Stimulated activated effector memory CD8-positive, alpha-beta T cell treated with anti-CD3 and anti-CD28 coated beads, Interleukin-12 subunit alpha, Interleukin-12 subunit beta, amount 100 ng/mL, for 72 hours (primary cell): ENCODE measurements at regions not wholly inside any gene's neighbourhood (a gene's known extent, or its start where the extent isn't known, plus 50 kb on each side); places are given as distances from the start of the nearest gene placed in this dataset.

ENCODE experiments used
- ATAC-seq: fragments of 150-1000 bp; cut with Tn5 transposase; 2 replicates; pipeline ENCODE4 v1.10.0; 2021
- DNase-seq, 2 donors: peaks; one replicate each; pipeline ENCODE4 v3.0.0; 2021 to 2022; ENCODE audit warnings: low spot score in 2 of 2
- H3K27ac Mint-ChIP-seq: one replicate; pipeline ENCODE4 v1.8.0; 2022; ENCODE audit warnings: mild to moderate bottlenecking, mixed read lengths
- H3K36me3 Mint-ChIP-seq: one replicate; pipeline ENCODE4 v1.8.0; 2022; ENCODE audit warnings: mild to moderate bottlenecking, mixed read lengths
- H3K4me1 Mint-ChIP-seq: one replicate; pipeline ENCODE4 v1.8.0; 2022; ENCODE audit warnings: mixed read lengths
- H3K4me3 Mint-ChIP-seq: one replicate; pipeline ENCODE4 v1.8.0; 2022; ENCODE audit warnings: mild to moderate bottlenecking, mixed read lengths
- H3K9me3 Mint-ChIP-seq: one replicate; pipeline ENCODE4 v1.8.0; 2022; ENCODE audit warnings: mixed read lengths

DNA sequence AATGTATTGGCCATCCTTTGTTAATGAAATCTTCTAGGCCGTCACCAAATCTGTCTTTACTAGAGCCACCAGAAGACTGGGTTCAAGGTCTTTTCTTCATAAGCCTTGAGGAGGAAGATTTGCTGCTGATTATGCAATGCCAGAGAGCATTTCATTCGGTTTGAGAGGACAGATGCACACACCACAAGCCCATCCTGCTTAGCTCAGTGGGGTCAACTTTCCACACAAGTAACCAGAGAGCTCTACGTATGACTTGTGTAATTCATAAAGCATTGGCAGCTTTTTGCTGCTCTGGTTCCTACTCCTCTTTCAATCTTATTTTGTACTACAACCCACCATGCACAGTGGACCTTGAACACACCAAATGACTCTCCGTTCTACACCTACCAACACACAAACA, 106.9 kb downstream of the OSR1 start:
- DNase-seq = no peak
- no peak overlapping the region for H3K4me3 Mint-ChIP-seq
- no peaks in the 10 kb centered on the region for H3K4me1 Mint-ChIP-seq
- no peak for ATAC-seq
- H3K36me3 Mint-ChIP-seq = no peaks in the 10 kb centered on the region
- H3K9me3 Mint-ChIP-seq = peaks cover 2% of the 10 kb centered on the region
- H3K27ac Mint-ChIP-seq = no peak overlapping the region

DNA sequence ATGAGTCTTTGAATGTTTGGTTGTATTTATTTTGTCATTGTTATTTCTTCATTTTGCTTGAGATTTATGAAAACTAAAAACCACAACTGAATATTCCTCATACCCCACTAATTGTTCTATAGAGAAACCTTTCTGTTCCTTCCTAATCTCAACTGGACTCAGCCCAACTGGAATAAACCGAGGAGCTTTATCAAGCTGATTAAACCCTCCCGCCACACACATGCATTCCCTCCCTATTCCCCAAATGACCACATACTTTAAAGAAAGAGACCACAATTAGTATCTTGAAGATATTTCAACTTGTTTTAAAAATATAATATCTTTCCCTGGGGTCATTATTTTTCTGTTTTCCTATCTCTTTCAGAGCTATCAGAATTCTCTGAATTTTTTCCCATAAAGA, 107.5 kb downstream of the OSR1 start:
- H3K9me3 Mint-ChIP-seq = peaks cover 2% of the 10 kb centered on the region
- H3K36me3 Mint-ChIP-seq = no peaks in the 10 kb centered on the region
- no peak for ATAC-seq
- H3K27ac Mint-ChIP-seq = no peak overlapping the region
- H3K4me1 Mint-ChIP-seq = no peaks in the 10 kb centered on the region
- DNase-seq = no peak
- H3K4me3 Mint-ChIP-seq = no peak overlapping the region

DNA sequence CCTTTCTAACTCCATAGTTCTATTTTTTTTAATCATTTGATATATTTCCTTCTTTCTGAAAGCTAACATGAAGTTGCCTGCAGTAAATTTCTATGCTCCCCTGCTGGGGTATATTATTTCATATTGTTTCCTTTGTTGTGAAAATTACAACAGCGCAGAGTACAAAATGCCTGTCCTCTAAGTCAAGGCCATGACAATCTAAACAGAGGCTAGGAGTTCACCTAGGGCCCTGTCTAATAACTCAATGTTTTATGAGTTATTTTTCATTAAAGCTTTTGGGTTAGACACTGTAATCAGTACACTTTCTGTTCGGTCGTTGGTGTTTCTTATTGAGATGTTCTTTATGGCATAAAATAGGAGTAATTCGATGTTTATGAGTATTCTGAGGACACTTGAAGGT, 111.2 kb downstream of the OSR1 start:
- Mint-ChIP-seq H3K4me3 (no peak overlapping the region), H3K4me1 (no peaks in the 10 kb centered on the region), H3K27ac (no peak overlapping the region), H3K9me3 (no peaks in the 10 kb centered on the region), H3K36me3 (no peaks in the 10 kb centered on the region)
- ATAC-seq = no peak
- DNase-seq = no peak

DNA sequence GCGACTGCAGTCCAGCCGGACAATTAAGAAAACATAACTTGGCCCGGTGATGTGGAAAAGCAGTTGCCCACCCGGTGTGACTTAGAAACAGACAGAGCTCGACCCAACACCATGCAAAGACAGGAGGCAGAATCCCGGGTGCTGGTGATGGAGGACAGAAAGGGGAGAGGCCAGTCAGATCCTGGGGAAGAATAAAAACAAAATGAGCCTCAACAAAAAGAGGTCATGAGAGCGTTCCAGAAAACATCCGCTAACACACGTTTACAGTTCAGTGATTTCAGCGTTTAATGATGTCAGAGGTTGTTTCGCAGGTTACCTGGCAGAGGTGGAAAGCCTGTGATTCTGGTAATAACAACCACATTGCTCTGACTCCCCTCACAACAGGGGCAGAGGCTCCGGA, 111.9 kb downstream of the OSR1 start:
- H3K4me1 Mint-ChIP-seq = no peaks in the 10 kb centered on the region
- no peaks in the 10 kb centered on the region for H3K9me3 Mint-ChIP-seq
- no peak for DNase-seq
- no peak overlapping the region for H3K27ac Mint-ChIP-seq
- H3K36me3 Mint-ChIP-seq = no peaks in the 10 kb centered on the region
- no peak for ATAC-seq
- H3K4me3 Mint-ChIP-seq = no peak overlapping the region

DNA sequence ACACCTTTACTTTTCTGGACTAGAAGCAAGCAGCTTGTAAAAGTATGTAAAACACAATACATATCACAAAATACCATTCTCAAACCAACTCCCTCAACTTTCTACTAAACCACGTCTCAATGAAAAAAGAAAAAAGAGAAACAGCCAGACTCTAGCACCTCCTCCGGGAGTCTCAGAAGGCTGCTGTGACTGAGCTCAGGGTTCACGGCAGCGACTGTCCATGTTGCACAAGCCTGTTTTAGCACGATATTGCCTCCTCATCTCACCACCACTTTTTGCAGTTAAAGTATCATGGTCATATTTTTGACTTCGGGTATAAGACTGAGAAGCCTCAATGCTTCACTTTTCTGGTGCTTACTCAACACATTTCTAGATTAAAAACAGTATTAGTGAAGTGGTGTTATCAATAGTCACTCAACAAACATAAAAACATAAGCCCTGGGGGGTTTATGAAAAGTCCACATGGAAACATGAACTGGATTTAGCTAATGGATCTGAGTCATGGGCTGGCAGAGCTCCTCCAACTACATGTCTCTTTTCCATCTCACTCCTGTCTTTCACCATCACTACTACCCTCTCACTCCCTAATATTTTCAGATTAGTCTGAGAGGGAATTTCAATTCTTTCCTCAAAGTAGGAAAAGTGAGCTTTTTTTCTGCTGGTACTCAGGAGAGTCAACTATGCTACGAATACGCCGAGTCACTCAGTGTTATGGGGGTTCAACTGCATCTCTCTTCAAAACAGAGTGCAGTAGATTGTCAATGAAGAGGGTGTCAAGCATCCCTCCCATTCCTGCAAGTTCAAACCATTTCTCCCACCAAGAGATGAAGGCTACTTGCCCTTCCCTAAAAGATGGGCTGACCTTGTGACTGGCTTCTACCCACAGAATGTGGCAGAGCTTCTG, 113.7 kb downstream of the OSR1 start:
- DNase-seq = no peak
- Mint-ChIP-seq H3K27ac (no peak overlapping the region), H3K36me3 (no peaks in the 10 kb centered on the region), H3K9me3 (no peaks in the 10 kb centered on the region), H3K4me3 (no peak overlapping the region), H3K4me1 (no peaks in the 10 kb centered on the region)
- ATAC-seq = no peak

DNA sequence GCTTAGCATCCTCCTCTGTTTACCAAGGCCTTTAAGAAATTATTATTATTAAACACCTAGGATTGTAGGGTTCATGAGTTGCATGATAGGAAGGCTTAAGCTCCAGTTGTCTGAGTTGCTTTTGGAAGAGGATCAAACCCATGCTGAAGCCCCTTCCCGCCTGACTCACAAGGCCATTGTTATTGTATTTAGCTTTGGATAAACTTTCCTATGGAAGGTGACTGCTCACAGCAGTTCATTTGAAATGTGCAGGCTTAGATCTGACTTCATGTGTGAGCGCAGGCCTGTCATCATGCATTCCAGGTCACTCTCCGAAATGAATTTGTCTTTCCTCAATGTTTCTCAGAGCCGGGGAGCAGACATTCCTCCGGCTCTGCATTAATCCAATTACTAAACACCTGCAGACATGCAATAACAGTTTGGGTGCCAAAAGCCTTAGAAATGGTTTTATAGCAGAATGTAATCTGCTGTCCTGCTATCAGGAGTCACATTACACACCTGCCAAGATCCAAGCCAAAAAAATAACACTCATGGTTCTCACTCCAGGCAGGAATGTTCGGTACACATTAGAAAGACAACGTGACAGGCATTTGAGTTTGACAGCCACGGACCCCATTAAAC, 119.9 kb downstream of the OSR1 start:
- Mint-ChIP-seq H3K4me1 (no peaks in the 10 kb centered on the region), H3K36me3 (no peaks in the 10 kb centered on the region), H3K27ac (no peak overlapping the region), H3K9me3 (no peaks in the 10 kb centered on the region), H3K4me3 (no peak overlapping the region)
- DNase-seq = no peak
- no peak for ATAC-seq

DNA sequence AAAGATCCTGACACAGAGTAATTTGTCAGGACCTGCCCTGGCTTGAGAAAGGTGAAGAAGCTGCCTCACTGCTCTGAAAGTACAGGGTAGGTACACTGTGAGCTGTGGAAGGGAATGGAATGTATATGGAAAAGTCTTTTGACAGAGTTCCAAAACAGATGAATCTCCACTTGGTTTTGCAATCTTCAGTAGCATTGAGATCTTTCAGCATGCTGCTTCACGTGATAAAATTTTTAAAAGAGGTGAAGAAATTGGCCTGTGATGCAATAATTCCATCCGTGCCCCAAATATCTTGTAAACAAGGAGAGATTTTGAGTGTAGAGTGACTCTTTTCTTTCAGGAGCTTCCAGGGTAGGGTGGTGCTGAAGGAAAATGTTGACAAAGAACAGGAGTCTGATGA, 123.1 kb downstream of the OSR1 start:
- no peak for ATAC-seq
- Mint-ChIP-seq H3K4me1 (no peaks in the 10 kb centered on the region), H3K36me3 (no peaks in the 10 kb centered on the region), H3K27ac (no peak overlapping the region), H3K9me3 (no peaks in the 10 kb centered on the region), H3K4me3 (no peak overlapping the region)
- no peak for DNase-seq

DNA sequence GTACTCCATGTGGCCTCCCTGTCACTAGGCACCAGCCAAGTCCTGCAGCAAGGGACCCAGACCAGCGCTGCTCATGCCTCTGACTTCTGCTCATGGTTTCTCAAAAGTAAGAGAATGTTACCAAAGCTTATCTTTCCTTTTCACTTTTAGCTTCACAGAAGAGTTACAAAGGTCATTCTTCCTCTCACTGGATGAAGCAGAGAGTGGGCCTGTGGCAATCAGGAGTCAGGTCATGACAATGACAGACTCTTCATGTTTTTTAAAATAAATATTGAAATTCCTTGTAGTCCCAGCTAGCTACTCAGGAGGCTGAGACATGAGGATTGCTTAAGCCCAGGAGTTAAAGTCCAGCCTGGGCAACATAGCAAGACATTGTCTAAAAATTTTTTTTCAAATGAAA, 126.1 kb downstream of the OSR1 start:
- no peak for DNase-seq
- Mint-ChIP-seq H3K27ac (no peak overlapping the region), H3K36me3 (no peaks in the 10 kb centered on the region), H3K9me3 (no peaks in the 10 kb centered on the region), H3K4me3 (no peak overlapping the region), H3K4me1 (no peaks in the 10 kb centered on the region)
- no peak for ATAC-seq

DNA sequence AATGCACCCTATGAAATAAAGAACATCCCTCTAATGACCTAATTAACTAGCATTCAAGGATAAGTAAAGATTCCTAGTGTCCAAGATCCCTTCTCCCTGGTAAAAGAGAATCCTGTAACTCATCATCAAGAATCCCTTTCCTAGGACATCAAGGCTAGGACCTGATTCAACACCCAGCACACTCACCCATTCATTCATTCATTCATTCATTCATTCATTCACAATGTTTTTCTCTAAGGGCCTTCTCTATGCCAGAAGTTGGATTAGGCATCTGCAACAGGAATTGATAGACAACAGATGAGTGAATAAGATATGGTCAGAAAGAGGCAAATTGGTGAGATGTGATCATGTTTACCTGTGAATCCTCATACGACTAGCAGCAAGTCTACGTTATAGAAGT, 126.8 kb downstream of the OSR1 start:
- ATAC-seq = no peak
- H3K27ac Mint-ChIP-seq = no peak overlapping the region
- no peaks in the 10 kb centered on the region for H3K36me3 Mint-ChIP-seq
- no peaks in the 10 kb centered on the region for H3K9me3 Mint-ChIP-seq
- no peak for DNase-seq
- no peaks in the 10 kb centered on the region for H3K4me1 Mint-ChIP-seq
- no peak overlapping the region for H3K4me3 Mint-ChIP-seq

DNA sequence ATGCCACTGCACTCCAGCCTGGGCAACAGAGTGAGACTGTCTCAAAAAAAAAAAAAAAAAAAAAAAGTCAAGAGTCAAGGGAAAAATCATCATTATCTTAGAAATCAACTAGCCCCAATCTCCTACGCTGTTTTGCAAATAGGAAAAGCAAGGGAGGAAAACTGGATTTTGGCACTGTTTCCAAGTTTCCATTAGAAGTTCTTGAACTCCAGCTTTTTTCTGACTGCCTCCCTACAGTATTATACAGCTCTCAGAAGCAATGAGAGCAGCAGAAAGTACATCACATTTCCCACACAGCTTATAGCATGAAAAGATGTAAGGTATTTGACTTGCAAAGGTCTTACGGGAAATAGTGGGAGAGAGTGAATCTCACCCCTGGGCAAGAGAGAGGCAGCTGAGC, 127.8 kb downstream of the OSR1 start:
- no peak overlapping the region for H3K27ac Mint-ChIP-seq
- no peak for ATAC-seq
- H3K9me3 Mint-ChIP-seq = no peaks in the 10 kb centered on the region

DNA sequence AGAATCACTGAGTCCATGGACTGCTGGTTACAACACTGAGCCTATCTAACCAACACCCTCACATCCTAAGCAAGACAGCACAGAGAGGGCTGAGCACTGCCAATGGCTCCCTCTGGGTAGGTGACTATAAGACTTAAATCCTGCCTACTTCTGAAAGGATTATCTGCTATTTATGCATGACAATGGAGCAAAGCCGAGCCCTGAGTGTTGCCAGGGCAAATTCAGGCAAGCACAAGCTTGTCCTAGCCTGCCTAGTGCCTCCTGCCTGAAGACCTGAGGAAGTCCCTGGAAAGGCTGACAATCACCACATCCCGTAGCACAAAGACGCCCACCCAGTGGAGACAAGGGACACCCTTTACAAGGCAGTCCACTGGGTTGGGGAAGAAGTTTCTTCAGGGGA, 129.7 kb downstream of the OSR1 start:
- Mint-ChIP-seq H3K9me3 (no peaks in the 10 kb centered on the region), H3K36me3 (no peaks in the 10 kb centered on the region), H3K27ac (no peak overlapping the region), H3K4me1 (no peaks in the 10 kb centered on the region), H3K4me3 (no peak overlapping the region)
- ATAC-seq (peak; percentile 31), DNase-seq (no peak)

More for the DNA sequence above, 127.8 kb downstream of the OSR1 start:
- H3K4me3 Mint-ChIP-seq = no peak overlapping the region
- H3K36me3 Mint-ChIP-seq = no peaks in the 10 kb centered on the region
- DNase-seq = no peak
- H3K4me1 Mint-ChIP-seq = no peaks in the 10 kb centered on the region

DNA sequence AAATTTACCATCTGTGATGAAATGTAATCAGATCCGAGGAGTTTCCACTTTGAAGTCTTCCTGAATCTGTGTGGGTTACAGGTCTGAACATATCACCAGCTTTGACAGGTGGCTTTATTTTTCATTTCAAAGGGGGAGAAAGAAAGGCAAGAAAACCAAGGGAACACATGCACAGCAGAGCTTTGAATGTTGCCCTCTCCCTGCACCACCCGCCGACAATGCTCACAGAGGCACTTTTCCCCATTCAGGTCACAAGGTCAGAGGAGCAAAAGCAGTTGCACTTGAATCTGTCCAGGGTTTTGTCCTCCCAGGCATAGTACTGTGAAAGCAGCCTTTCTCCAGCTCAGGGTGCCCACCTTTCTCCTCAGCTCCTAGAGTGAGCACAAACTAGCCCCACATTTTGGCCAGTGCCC, 130.2 kb downstream of the OSR1 start:
- no peak overlapping the region for H3K27ac Mint-ChIP-seq
- no peak overlapping the region for H3K4me3 Mint-ChIP-seq
- DNase-seq (no peak), ATAC-seq (no peak)
- H3K4me1 Mint-ChIP-seq = no peaks in the 10 kb centered on the region
- no peaks in the 10 kb centered on the region for H3K36me3 Mint-ChIP-seq
- H3K9me3 Mint-ChIP-seq = no peaks in the 10 kb centered on the region

DNA sequence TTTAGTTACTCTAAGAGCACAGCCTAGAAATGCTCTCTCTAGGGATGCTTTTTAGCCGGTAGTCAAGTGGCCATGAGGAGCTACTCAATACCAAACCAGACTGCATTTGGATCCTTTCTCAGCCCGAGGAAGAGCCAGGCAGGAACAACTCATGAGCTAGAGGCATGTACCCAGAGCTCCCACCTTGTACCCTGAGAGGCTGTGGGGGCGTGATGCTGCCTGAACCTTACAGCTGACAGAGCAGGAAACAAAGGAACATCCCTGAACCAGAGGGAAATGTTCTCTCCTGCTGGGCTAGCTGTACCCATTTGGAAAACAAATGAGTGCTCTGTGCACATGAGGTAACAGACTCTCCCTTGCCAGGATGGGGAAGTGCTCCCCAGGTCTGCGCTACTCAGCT, 131.6 kb downstream of the OSR1 start:
- Mint-ChIP-seq H3K9me3 (no peaks in the 10 kb centered on the region), H3K27ac (no peak overlapping the region), H3K4me3 (no peak overlapping the region), H3K4me1 (no peaks in the 10 kb centered on the region), H3K36me3 (no peaks in the 10 kb centered on the region)
- DNase-seq = no peak
- ATAC-seq = peak; percentile 27

DNA sequence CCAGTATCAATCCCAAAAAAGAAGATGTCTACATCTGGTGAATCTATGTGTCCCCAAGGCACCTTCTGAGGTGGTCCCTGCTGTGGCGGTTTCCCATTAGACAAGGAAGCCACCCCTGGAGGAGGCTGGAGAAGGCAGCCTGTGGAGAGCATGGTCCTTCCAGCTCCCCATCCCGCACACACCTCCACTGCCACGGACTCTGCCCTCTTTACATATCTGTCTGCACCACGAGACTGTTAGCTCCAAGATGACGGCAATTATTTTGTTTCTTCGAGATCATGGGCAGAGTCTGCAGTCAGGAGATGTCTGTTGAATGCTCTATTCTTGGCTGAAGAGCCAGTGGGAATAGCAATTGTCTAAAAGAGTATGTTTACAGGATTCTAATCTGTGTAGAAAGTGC, 132.0 kb downstream of the OSR1 start:
- ATAC-seq = peak; percentile 46
- H3K36me3 Mint-ChIP-seq = no peaks in the 10 kb centered on the region
- no peaks in the 10 kb centered on the region for H3K9me3 Mint-ChIP-seq
- H3K27ac Mint-ChIP-seq = no peak overlapping the region
- H3K4me3 Mint-ChIP-seq = no peak overlapping the region
- H3K4me1 Mint-ChIP-seq = no peaks in the 10 kb centered on the region
- DNase-seq = no peak

DNA sequence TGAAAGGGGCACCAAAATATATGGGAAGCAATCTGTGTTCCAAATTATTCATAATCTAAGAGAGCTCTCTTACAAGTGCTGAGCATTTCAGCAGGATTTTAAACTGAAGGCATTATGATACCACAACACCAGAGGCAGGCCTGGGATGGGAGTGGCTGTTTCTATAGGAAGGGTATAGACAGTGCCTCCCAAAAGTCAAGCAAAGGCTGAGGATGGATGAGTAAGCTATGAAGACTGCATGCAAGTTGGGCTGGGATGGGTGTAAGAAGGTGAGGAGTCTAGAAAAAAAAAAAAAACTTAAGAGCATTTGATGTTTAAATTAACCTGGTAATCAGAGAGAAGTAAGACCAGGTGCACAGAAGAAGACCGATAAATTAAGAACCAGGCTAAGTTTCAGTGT, 132.5 kb downstream of the OSR1 start:
- DNase-seq (no peak), ATAC-seq (no peak)
- H3K36me3 Mint-ChIP-seq = no peaks in the 10 kb centered on the region
- H3K4me1 Mint-ChIP-seq = no peaks in the 10 kb centered on the region
- no peak overlapping the region for H3K27ac Mint-ChIP-seq
- H3K9me3 Mint-ChIP-seq = no peaks in the 10 kb centered on the region
- no peak overlapping the region for H3K4me3 Mint-ChIP-seq

DNA sequence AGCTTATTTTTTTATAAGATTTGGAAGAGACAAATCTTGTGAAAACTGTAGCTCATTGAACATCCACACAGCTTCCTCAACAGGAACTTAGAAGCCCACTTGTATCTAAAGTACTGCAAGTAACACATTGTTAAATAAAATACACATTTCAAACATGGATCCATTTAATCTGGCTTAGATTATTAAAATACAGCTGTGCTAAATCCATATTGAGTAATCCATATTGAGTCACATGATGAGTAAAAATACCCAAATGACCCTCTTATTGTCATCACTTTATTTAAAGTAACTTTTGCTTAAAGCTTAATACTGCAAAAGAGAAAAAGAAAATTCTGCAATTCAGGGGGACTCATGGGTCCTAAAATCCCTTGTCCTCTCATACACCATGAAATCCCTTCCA, 133.3 kb downstream of the OSR1 start:
- no peak overlapping the region for H3K27ac Mint-ChIP-seq
- no peaks in the 10 kb centered on the region for H3K36me3 Mint-ChIP-seq
- DNase-seq (no peak), ATAC-seq (no peak)
- no peaks in the 10 kb centered on the region for H3K9me3 Mint-ChIP-seq
- H3K4me1 Mint-ChIP-seq = no peaks in the 10 kb centered on the region
- H3K4me3 Mint-ChIP-seq = no peak overlapping the region
